Endodermal cell (in vitro differentiated cells): ENCODE measurements at regions not wholly inside any gene's neighbourhood (a gene's known extent, or its start where the extent isn't known, plus 50 kb on each side); places are given as distances from the start of the nearest gene placed in this dataset.

Source experiments
- DNase-seq: peaks from one replicate; pipeline ENCODE4 v3.0.0-alpha.2; 2017
- H3K27ac ChIP-seq: 2 replicates; pipeline ENCODE4 v1.5.1; 2013; ENCODE audit warnings: mild to moderate bottlenecking, low read depth, low read length, moderate library complexity
- H3K27me3 ChIP-seq: 2 replicates; pipeline ENCODE4 v1.6.1; 2013; ENCODE audit warnings: mild to moderate bottlenecking, low read length, moderate library complexity; ENCODE audit not compliant: insufficient read depth, control insufficient read depth, poor library complexity, severe bottlenecking
- H3K36me3 ChIP-seq: 2 replicates; pipeline ENCODE4 v1.7.0; 2013; ENCODE audit warnings: mild to moderate bottlenecking, low read length, moderate library complexity; ENCODE audit not compliant: control insufficient read depth, insufficient read depth
- H3K4me1 ChIP-seq: one replicate; pipeline ENCODE4 v1.7.0; 2013; ENCODE audit warnings: low read length; ENCODE audit not compliant: control insufficient read depth, insufficient read depth
- H3K4me3 ChIP-seq: 2 replicates; pipeline ENCODE4 v1.5.1; 2013; ENCODE audit warnings: mild to moderate bottlenecking, low read length, moderate library complexity
- H3K9ac ChIP-seq: 2 replicates; pipeline ENCODE4 v1.6.1; 2013; ENCODE audit warnings: mild to moderate bottlenecking, low read length, moderate library complexity; ENCODE audit not compliant: poor library complexity, severe bottlenecking; ENCODE audit errors: extremely low read depth
- H3K9me3 ChIP-seq: 2 replicates; pipeline ENCODE4 v1.6.1; 2013; ENCODE audit warnings: mild to moderate bottlenecking, low read length, moderate library complexity; ENCODE audit not compliant: control insufficient read depth
- H3K27ac Mint-ChIP-seq: 2 replicates; pipeline ENCODE4 v1.8.0; 2020; ENCODE audit warnings: mixed read lengths
- H3K27me3 Mint-ChIP-seq: 2 replicates; pipeline ENCODE4 v1.8.0; 2021; ENCODE audit warnings: mild to moderate bottlenecking, mixed read lengths; ENCODE audit not compliant: insufficient read depth
- H3K36me3 Mint-ChIP-seq: 2 replicates; pipeline ENCODE4 v1.8.0; 2020; ENCODE audit warnings: low read depth, mixed read lengths
- H3K4me1 Mint-ChIP-seq: 2 replicates; pipeline ENCODE4 v1.8.0; 2020; ENCODE audit warnings: mixed read lengths
- H3K4me3 Mint-ChIP-seq: 2 replicates; pipeline ENCODE4 v1.8.0; 2020; ENCODE audit warnings: mild to moderate bottlenecking, moderate library complexity, mixed read lengths
- H3K9me3 Mint-ChIP-seq: 2 replicates; pipeline ENCODE4 v1.8.0; 2020; ENCODE audit warnings: mild to moderate bottlenecking, mixed read lengths
- WGBS, 2 experiments: methylation state at CpG; one replicate each; pipeline versions ENCODE4 v1.1.5 to v1.1.7; 2013; ENCODE audit warnings: missing lambda C conversion rate in 2 of 2, mixed read lengths in 1 of 2; ENCODE audit not compliant: insufficient coverage in 1 of 2, insufficient read length in 1 of 2; 5-methylcytosine and 5-hydroxymethylcytosine counted together
- TF ChIP-seq, protein P1 (sequence below): fragments of 200-600 bp; sonication (generic); conservative IDR thresholded peaks from 2 replicates; pipeline ENCODE4 v1.5.0; 2021; ENCODE audit warnings: antibody characterized with exemption, mild to moderate bottlenecking

- Mint-ChIP-seq H3K27me3 (peaks cover 9% of the 10 kb centered on the region), H3K36me3 (no peaks in the 10 kb centered on the region), H3K9me3 (no peaks in the 10 kb centered on the region), H3K27ac (no peak overlapping the region), H3K4me3 (no peak overlapping the region), H3K4me1 (peaks cover 14% of the 10 kb centered on the region)
- Histone ChIP-seq H3K9ac (no peak overlapping the region), H3K4me3 (no peak overlapping the region), H3K27ac (no peak overlapping the region), H3K9me3 (no peaks in the 10 kb centered on the region), H3K4me1 (no peaks in the 10 kb centered on the region), H3K27me3 (no peaks in the 10 kb centered on the region), H3K36me3 (no peaks in the 10 kb centered on the region)
- TF ChIP-seq, protein P1, sequence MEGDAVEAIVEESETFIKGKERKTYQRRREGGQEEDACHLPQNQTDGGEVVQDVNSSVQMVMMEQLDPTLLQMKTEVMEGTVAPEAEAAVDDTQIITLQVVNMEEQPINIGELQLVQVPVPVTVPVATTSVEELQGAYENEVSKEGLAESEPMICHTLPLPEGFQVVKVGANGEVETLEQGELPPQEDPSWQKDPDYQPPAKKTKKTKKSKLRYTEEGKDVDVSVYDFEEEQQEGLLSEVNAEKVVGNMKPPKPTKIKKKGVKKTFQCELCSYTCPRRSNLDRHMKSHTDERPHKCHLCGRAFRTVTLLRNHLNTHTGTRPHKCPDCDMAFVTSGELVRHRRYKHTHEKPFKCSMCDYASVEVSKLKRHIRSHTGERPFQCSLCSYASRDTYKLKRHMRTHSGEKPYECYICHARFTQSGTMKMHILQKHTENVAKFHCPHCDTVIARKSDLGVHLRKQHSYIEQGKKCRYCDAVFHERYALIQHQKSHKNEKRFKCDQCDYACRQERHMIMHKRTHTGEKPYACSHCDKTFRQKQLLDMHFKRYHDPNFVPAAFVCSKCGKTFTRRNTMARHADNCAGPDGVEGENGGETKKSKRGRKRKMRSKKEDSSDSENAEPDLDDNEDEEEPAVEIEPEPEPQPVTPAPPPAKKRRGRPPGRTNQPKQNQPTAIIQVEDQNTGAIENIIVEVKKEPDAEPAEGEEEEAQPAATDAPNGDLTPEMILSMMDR = no peak
- WGBS, 2 experiments = 67 to 74% methylated on average over 2 to 4 of the region's 5 CpGs
- no peak for DNase-seq
Measured at GRCh38 chr12:114895827-114896226, 211.9 kb upstream of the TBX3 start.

GRCh38 chr12:114895081-114895480 is 211.1 kb upstream of the TBX3 start:
- H3K9me3 Mint-ChIP-seq = no peaks in the 10 kb centered on the region
- Histone ChIP-seq H3K27me3 (no peaks in the 10 kb centered on the region), H3K4me1 (no peaks in the 10 kb centered on the region), H3K9ac (no peak overlapping the region), H3K36me3 (no peaks in the 10 kb centered on the region), H3K4me3 (no peak overlapping the region), H3K9me3 (no peaks in the 10 kb centered on the region), H3K27ac (no peak overlapping the region)
- H3K4me3 Mint-ChIP-seq = no peak overlapping the region
- WGBS, 2 experiments = 96% methylated on average over 3 to 4 of the region's 4 CpGs
- TF ChIP-seq, protein P1 = no peak
- H3K36me3 Mint-ChIP-seq = no peaks in the 10 kb centered on the region
- DNase-seq = peak; percentile 31
- H3K4me1 Mint-ChIP-seq = peaks cover 14% of the 10 kb centered on the region
- peaks cover 9% of the 10 kb centered on the region for H3K27me3 Mint-ChIP-seq
- no peak overlapping the region for H3K27ac Mint-ChIP-seq

GRCh38 chr12:114894076-114894475 is 210.1 kb upstream of the TBX3 start:
- Histone ChIP-seq H3K4me3 (no peak overlapping the region), H3K36me3 (no peaks in the 10 kb centered on the region), H3K4me1 (no peaks in the 10 kb centered on the region), H3K27ac (no peak overlapping the region), H3K9me3 (no peaks in the 10 kb centered on the region), H3K9ac (no peak overlapping the region), H3K27me3 (no peaks in the 10 kb centered on the region)
- H3K4me1 Mint-ChIP-seq = peaks cover 10% of the 10 kb centered on the region
- no peak overlapping the region for H3K4me3 Mint-ChIP-seq
- DNase-seq = peak; percentile 15
- no peaks in the 10 kb centered on the region for H3K9me3 Mint-ChIP-seq
- H3K36me3 Mint-ChIP-seq = no peaks in the 10 kb centered on the region
- no peak overlapping the region for H3K27ac Mint-ChIP-seq
- WGBS, 2 experiments = 88 to 95% methylated on average over 2 to 3 of the region's 3 CpGs
- peaks cover 5% of the 10 kb centered on the region for H3K27me3 Mint-ChIP-seq
- TF ChIP-seq, protein P1 = no peak
